Progenitor cell of endocrine pancreas (in vitro differentiated cells): ENCODE measurements at regions not wholly inside any gene's neighbourhood (a gene's known extent, or its start where the extent isn't known, plus 50 kb on each side); places are given as distances from the start of the nearest gene placed in this dataset.
"Not testable (repeated sequence)": the region's sequence is repeated elsewhere in the genome, so short reads cannot be mapped to it uniquely, and the experiment has no call there.

Source experiments
- DNase-seq: peaks from one replicate; pipeline ENCODE4 v3.0.0; 2021; ENCODE audit warnings: low spot score; ENCODE audit not compliant: unreplicated experiment
- H3K27ac Mint-ChIP-seq: 2 replicates; pipeline ENCODE4 v1.8.0; 2021; ENCODE audit warnings: mild to moderate bottlenecking, moderate library complexity, mixed read lengths
- H3K27me3 Mint-ChIP-seq: 2 replicates; pipeline ENCODE4 v1.8.0; 2021; ENCODE audit warnings: mixed read lengths
- H3K36me3 Mint-ChIP-seq: 2 replicates; pipeline ENCODE4 v1.8.0; 2022; ENCODE audit warnings: mixed read lengths; ENCODE audit not compliant: insufficient read depth
- H3K4me1 Mint-ChIP-seq: 2 replicates; pipeline ENCODE4 v1.8.0; 2021; ENCODE audit warnings: low read depth, mixed read lengths
- H3K4me3 Mint-ChIP-seq: 2 replicates; pipeline ENCODE4 v1.8.0; 2021; ENCODE audit warnings: low read depth, mild to moderate bottlenecking, moderate library complexity, mixed read lengths
- H3K9me3 Mint-ChIP-seq: 2 replicates; pipeline ENCODE4 v1.8.0; 2021; ENCODE audit warnings: low read depth, mixed read lengths

- not testable (repeated sequence) for H3K4me3 Mint-ChIP-seq, H3K4me1 Mint-ChIP-seq, DNase-seq, H3K27me3 Mint-ChIP-seq, H3K9me3 Mint-ChIP-seq, H3K27ac Mint-ChIP-seq, H3K36me3 Mint-ChIP-seq
Observed at GRCh38 chr14:19201394-19202052, 232.6 kb downstream of the POTEG start.

GRCh38 chr14:19202053-19202442 is 232.1 kb downstream of the POTEG start:
- H3K9me3 Mint-ChIP-seq, H3K4me3 Mint-ChIP-seq, H3K36me3 Mint-ChIP-seq, H3K27me3 Mint-ChIP-seq, DNase-seq, H3K4me1 Mint-ChIP-seq, H3K27ac Mint-ChIP-seq: not testable (repeated sequence)

GRCh38 chr14:19203250-19203972 is 230.7 kb downstream of the POTEG start:
- not testable (repeated sequence) for H3K9me3 Mint-ChIP-seq, H3K36me3 Mint-ChIP-seq, DNase-seq, H3K27me3 Mint-ChIP-seq, H3K4me1 Mint-ChIP-seq, H3K27ac Mint-ChIP-seq, H3K4me3 Mint-ChIP-seq

- not testable (repeated sequence) for H3K4me3 Mint-ChIP-seq, H3K4me1 Mint-ChIP-seq, H3K9me3 Mint-ChIP-seq, H3K36me3 Mint-ChIP-seq, DNase-seq, H3K27me3 Mint-ChIP-seq, H3K27ac Mint-ChIP-seq
Observed at GRCh38 chr14:19204827-19205226, 229.3 kb downstream of the POTEG start.

- not testable (repeated sequence) for H3K4me1 Mint-ChIP-seq
Observed at GRCh38 chr14:19216480-19216879, 217.7 kb downstream of the POTEG start.

GRCh38 chr14:19219423-19219822 is 214.7 kb downstream of the POTEG start:
- not testable (repeated sequence) for H3K9me3 Mint-ChIP-seq, H3K4me1 Mint-ChIP-seq, DNase-seq, H3K27me3 Mint-ChIP-seq, H3K36me3 Mint-ChIP-seq, H3K27ac Mint-ChIP-seq, H3K4me3 Mint-ChIP-seq

More at GRCh38 chr14:19216480-19216879, 217.7 kb downstream of the POTEG start:
- not testable (repeated sequence) for H3K9me3 Mint-ChIP-seq, H3K27me3 Mint-ChIP-seq, DNase-seq, H3K27ac Mint-ChIP-seq, H3K36me3 Mint-ChIP-seq, H3K4me3 Mint-ChIP-seq

GRCh38 chr14:19231421-19231820 is 202.7 kb downstream of the POTEG start:
- DNase-seq, H3K36me3 Mint-ChIP-seq, H3K27ac Mint-ChIP-seq, H3K4me1 Mint-ChIP-seq, H3K4me3 Mint-ChIP-seq, H3K27me3 Mint-ChIP-seq, H3K9me3 Mint-ChIP-seq: not testable (repeated sequence)

- H3K4me1 Mint-ChIP-seq, H3K9me3 Mint-ChIP-seq, H3K27ac Mint-ChIP-seq, H3K4me3 Mint-ChIP-seq, H3K27me3 Mint-ChIP-seq, DNase-seq, H3K36me3 Mint-ChIP-seq: not testable (repeated sequence)
Observed at GRCh38 chr14:19234059-19234458, 200.1 kb downstream of the POTEG start.

- not testable (repeated sequence) for DNase-seq, H3K4me3 Mint-ChIP-seq, H3K27me3 Mint-ChIP-seq, H3K9me3 Mint-ChIP-seq, H3K36me3 Mint-ChIP-seq, H3K4me1 Mint-ChIP-seq, H3K27ac Mint-ChIP-seq
Observed at GRCh38 chr14:19237656-19238055, 196.5 kb downstream of the POTEG start.

GRCh38 chr14:19238584-19238983 is 195.6 kb downstream of the POTEG start:
- H3K27me3 Mint-ChIP-seq, H3K4me3 Mint-ChIP-seq, H3K27ac Mint-ChIP-seq, H3K36me3 Mint-ChIP-seq, DNase-seq, H3K4me1 Mint-ChIP-seq, H3K9me3 Mint-ChIP-seq: not testable (repeated sequence)

GRCh38 chr14:19239981-19240380 is 194.2 kb downstream of the POTEG start:
- not testable (repeated sequence) for H3K36me3 Mint-ChIP-seq, H3K9me3 Mint-ChIP-seq, H3K27me3 Mint-ChIP-seq, H3K4me1 Mint-ChIP-seq, H3K27ac Mint-ChIP-seq, DNase-seq, H3K4me3 Mint-ChIP-seq

- H3K4me1 Mint-ChIP-seq, DNase-seq, H3K36me3 Mint-ChIP-seq, H3K9me3 Mint-ChIP-seq, H3K4me3 Mint-ChIP-seq, H3K27me3 Mint-ChIP-seq, H3K27ac Mint-ChIP-seq: not testable (repeated sequence)
Observed at GRCh38 chr14:19240387-19240786, 193.8 kb downstream of the POTEG start.

GRCh38 chr14:19241451-19241850 is 192.7 kb downstream of the POTEG start:
- H3K4me1 Mint-ChIP-seq, H3K36me3 Mint-ChIP-seq, H3K27ac Mint-ChIP-seq, H3K4me3 Mint-ChIP-seq, H3K27me3 Mint-ChIP-seq, H3K9me3 Mint-ChIP-seq, DNase-seq: not testable (repeated sequence)
